ENCODE measurements at regions not wholly inside any gene's neighbourhood (a gene's known extent, or its start where the extent isn't known, plus 50 kb on each side); places are given as distances from the start of the nearest gene placed in this dataset.

GRCh38 chr18:2028986-2029385 is 542.3 kb downstream of the METTL4 start:
- H3K27me3 ChIP-seq (ENCODE audit: control insufficient read depth in 4 of 4, insufficient read depth in 4 of 4, low read length in 3 of 4) = no peaks in the 10 kb centered on the region
- H3K27ac ChIP-seq (ENCODE audit: low read depth in 1 of 2, low read length in 2 of 2) = no peak overlapping the region
- DNase-seq (ENCODE audit: low spot score) = no peak
- TF ChIP-seq ATF3 (IDR thresholded peaks at IDR 0.05) (no peak), CTCF (IDR thresholded peaks at IDR 0.05; ENCODE audit: low read depth, low read length, missing input control) (no peak), HNF4A (conservative IDR thresholded peaks at IDR 0.05) (no peak), EGR1 (IDR thresholded peaks at IDR 0.05; ENCODE audit: low read depth in 2 of 2) (no peak), JUND (IDR thresholded peaks at IDR 0.05) (no peak), FOXA2 (IDR thresholded peaks at IDR 0.05) (no peak), SP1 (IDR thresholded peaks at IDR 0.05) (no peak), FOXA1 (IDR thresholded peaks at IDR 0.05) (no peak), RXRA (IDR thresholded peaks at IDR 0.05) (no peak), YY1 (IDR thresholded peaks at IDR 0.05) (no peak), ZBTB33 (IDR thresholded peaks at IDR 0.05) (no peak)
- TF ChIP-seq, protein P1, sequence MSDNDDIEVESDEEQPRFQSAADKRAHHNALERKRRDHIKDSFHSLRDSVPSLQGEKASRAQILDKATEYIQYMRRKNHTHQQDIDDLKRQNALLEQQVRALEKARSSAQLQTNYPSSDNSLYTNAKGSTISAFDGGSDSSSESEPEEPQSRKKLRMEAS (IDR thresholded peaks at IDR 0.05) = no peak
- WGBS = 46% methylated on average over 3 of the region's 3 CpGs
- H3K9ac ChIP-seq (ENCODE audit: low read depth in 1 of 2, low read length in 2 of 2) = no peak overlapping the region
- H3K36me3 ChIP-seq (ENCODE audit: control insufficient read depth in 4 of 4, insufficient read depth in 3 of 4, low read depth in 1 of 4, low read length in 3 of 4) = no peaks in the 10 kb centered on the region
- no peaks in the 10 kb centered on the region for H3K9me3 ChIP-seq (ENCODE audit: control insufficient read depth in 4 of 4, low read length in 3 of 4)
- no peak overlapping the region for H3K4me3 ChIP-seq (ENCODE audit: low read depth in 1 of 3, low read length in 3 of 3)
- H3K4me1 ChIP-seq (ENCODE audit: control insufficient read depth in 4 of 4, insufficient read depth in 4 of 4, low read length in 3 of 4) = no peaks in the 10 kb centered on the region

GRCh38 chr18:2030647-2031046 is 540.7 kb downstream of the METTL4 start:
- no peak overlapping the region for H3K9ac ChIP-seq (ENCODE audit: low read depth in 1 of 2, low read length in 2 of 2)
- TF ChIP-seq SP1 (IDR thresholded peaks at IDR 0.05) = no peak
- TF ChIP-seq ATF3 (IDR thresholded peaks at IDR 0.05) = no peak
- no peak for TF ChIP-seq HNF4A (conservative IDR thresholded peaks at IDR 0.05)
- TF ChIP-seq, protein P1 (IDR thresholded peaks at IDR 0.05) = no peak
- TF ChIP-seq JUND (IDR thresholded peaks at IDR 0.05) = no peak
- TF ChIP-seq REST (IDR thresholded peaks at IDR 0.05) = no peak
- TF ChIP-seq EGR1 (IDR thresholded peaks at IDR 0.05; ENCODE audit: low read depth in 2 of 2) = no peak
- TF ChIP-seq TAF1 (conservative IDR thresholded peaks at IDR 0.05) = no peak
- no peak for TF ChIP-seq YY1 (IDR thresholded peaks at IDR 0.05)
- TF ChIP-seq NR2F2 (IDR thresholded peaks at IDR 0.05) = no peak
- TF ChIP-seq RAD21 (IDR thresholded peaks at IDR 0.05) = no peak
- no peak for TF ChIP-seq HNF4G (IDR thresholded peaks at IDR 0.05)
- no peak for TF ChIP-seq RXRA (IDR thresholded peaks at IDR 0.05)
- no peak for TF ChIP-seq GABPA (IDR thresholded peaks at IDR 0.05 in 1 of 2, conservative IDR thresholded peaks at IDR 0.05 in 1 of 2)
- TF ChIP-seq FOXA1 (IDR thresholded peaks at IDR 0.05) = no peak
- no peak for DNase-seq (ENCODE audit: low spot score)

More at GRCh38 chr18:2030647-2031046, 540.7 kb downstream of the METTL4 start:
- Histone ChIP-seq H3K4me3 (ENCODE audit: low read depth in 1 of 3, low read length in 3 of 3) (no peak overlapping the region), H3K27ac (ENCODE audit: low read depth in 1 of 2, low read length in 2 of 2) (no peak overlapping the region), H3K27me3 (ENCODE audit: control insufficient read depth in 4 of 4, insufficient read depth in 4 of 4, low read length in 3 of 4) (no peaks in the 10 kb centered on the region), H3K4me1 (ENCODE audit: control insufficient read depth in 4 of 4, insufficient read depth in 4 of 4, low read length in 3 of 4) (no peaks in the 10 kb centered on the region), H3K36me3 (ENCODE audit: control insufficient read depth in 4 of 4, insufficient read depth in 3 of 4, low read depth in 1 of 4, low read length in 3 of 4) (no peaks in the 10 kb centered on the region), H3K9me3 (ENCODE audit: control insufficient read depth in 4 of 4, low read length in 3 of 4) (no peaks in the 10 kb centered on the region)
